ENCODE measurements at regions not wholly inside any gene's neighbourhood (a gene's known extent, or its start where the extent isn't known, plus 50 kb on each side); places are given as distances from the start of the nearest gene placed in this dataset.

DNA sequence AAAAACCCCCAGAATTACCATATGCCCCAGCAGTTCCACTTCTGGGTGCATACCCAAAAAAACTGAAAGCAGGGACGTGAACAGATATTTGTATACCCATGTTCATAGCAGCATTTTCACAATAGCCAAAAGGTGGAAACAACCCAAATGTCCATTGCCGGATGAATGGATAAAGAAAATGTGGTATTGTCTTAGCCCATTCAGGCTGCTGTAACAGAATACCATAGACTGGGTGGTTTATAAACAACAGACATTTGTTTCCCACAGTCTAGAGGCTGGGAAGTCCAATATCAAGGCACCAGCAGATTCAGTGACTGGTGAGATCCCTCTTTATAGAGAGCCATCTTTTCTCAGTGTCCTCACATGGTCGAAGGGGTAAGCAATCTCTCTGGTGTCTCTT lies 182.1 kb upstream of the ANKRD28 start:
- whole genome bisulfite sequencing (ENCODE audit: insufficient coverage) = no CpG with 5 or more reads among the region's 3 CpGs
- Histone ChIP-seq H4K20me1 (ENCODE audit: insufficient read depth, low read length) (no peaks in the 10 kb centered on the region), H3K9ac (ENCODE audit: insufficient read depth, low read length, poor library complexity, severe bottlenecking) (no peak overlapping the region), H3K79me2 (ENCODE audit: insufficient read depth, low read length) (no peaks in the 10 kb centered on the region), H3K9me3 (replicated peaks in 1 of 2; ENCODE audit: control insufficient read depth in 1 of 2, insufficient read depth in 1 of 2, low read length in 2 of 2) (peaks cover 0 to 6% of the 10 kb centered on the region in 2 donors), H2AFZ (ENCODE audit: insufficient read depth, low read depth, low read length, poor library complexity, severe bottlenecking) (no peak overlapping the region), H3K4me2 (replicated peaks; ENCODE audit: extremely low read depth, low read length, poor library complexity, severe bottlenecking) (no peak overlapping the region), H3K4me3 (replicated peaks in 1 of 3; ENCODE audit: low read depth in 2 of 3, low read length in 3 of 3) (no peak overlapping the region), H3K27ac (ENCODE audit: low read depth in 1 of 2, low read length in 2 of 2) (no peak overlapping the region), H3K27me3 (ENCODE audit: control insufficient read depth in 2 of 2, insufficient read depth in 2 of 2, low read length in 2 of 2) (no peaks in the 10 kb centered on the region), H3K36me3 (replicated peaks in 1 of 2; ENCODE audit: control insufficient read depth in 1 of 2, insufficient read depth in 2 of 2, low read length in 2 of 2) (no peaks in the 10 kb centered on the region), H3K4me1 (ENCODE audit: control insufficient read depth in 1 of 2, insufficient read depth in 2 of 2, low read length in 2 of 2) (no peaks in the 10 kb centered on the region)
- Mint-ChIP-seq H3K9me3 (peaks cover 0 to 2% (median 2%) of the 10 kb centered on the region in 7 donors), H3K36me3 (no peaks in the 10 kb centered on the region), H3K4me1 (peaks cover 8% of the 10 kb centered on the region), H3K27ac (no peak overlapping the region), H3K4me3 (no peak overlapping the region), H3K27me3 (ENCODE audit: low read depth in 3 of 3) (peaks cover 2 to 7% (median 3%) of the 10 kb centered on the region in 3 donors)
- intact Hi-C loops (cut with micrococcal nuclease) = no loop called here
- TF ChIP-seq, protein P1, sequence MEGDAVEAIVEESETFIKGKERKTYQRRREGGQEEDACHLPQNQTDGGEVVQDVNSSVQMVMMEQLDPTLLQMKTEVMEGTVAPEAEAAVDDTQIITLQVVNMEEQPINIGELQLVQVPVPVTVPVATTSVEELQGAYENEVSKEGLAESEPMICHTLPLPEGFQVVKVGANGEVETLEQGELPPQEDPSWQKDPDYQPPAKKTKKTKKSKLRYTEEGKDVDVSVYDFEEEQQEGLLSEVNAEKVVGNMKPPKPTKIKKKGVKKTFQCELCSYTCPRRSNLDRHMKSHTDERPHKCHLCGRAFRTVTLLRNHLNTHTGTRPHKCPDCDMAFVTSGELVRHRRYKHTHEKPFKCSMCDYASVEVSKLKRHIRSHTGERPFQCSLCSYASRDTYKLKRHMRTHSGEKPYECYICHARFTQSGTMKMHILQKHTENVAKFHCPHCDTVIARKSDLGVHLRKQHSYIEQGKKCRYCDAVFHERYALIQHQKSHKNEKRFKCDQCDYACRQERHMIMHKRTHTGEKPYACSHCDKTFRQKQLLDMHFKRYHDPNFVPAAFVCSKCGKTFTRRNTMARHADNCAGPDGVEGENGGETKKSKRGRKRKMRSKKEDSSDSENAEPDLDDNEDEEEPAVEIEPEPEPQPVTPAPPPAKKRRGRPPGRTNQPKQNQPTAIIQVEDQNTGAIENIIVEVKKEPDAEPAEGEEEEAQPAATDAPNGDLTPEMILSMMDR (IDR thresholded peaks at IDR 0.05) = no peak
- DNase-seq = no peak

DNA sequence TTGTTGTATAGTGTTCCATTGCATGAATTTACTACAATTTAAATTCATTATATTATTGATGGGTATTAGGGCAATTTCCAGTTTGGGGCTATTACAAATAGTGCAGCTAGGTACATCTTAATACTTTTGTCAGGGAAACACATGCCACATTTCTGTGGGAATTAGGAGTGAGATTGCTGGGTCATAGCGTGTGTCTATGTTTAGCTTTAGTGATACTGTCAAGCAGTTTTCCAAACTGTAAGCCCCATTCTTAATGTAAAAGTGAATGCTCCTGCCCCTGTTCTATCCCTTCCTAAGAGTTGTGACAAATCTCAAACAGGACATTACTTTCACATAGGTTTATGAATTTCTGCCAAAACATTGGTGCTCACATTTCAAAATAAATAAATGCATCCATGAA lies 184.5 kb upstream of the ANKRD28 start:
- no peak for DNase-seq
- H3K4me3 ChIP-seq (replicated peaks in 1 of 3; ENCODE audit: low read depth in 2 of 3, low read length in 3 of 3) = no peak overlapping the region
- H3K9ac ChIP-seq (ENCODE audit: insufficient read depth, low read length, poor library complexity, severe bottlenecking) = no peak overlapping the region
- H3K36me3 ChIP-seq (replicated peaks in 1 of 2; ENCODE audit: control insufficient read depth in 1 of 2, insufficient read depth in 2 of 2, low read length in 2 of 2) = no peaks in the 10 kb centered on the region
- H2AFZ ChIP-seq (ENCODE audit: insufficient read depth, low read depth, low read length, poor library complexity, severe bottlenecking) = no peak overlapping the region
- no peak overlapping the region for H3K27ac ChIP-seq (ENCODE audit: low read depth in 1 of 2, low read length in 2 of 2)
- no peaks in the 10 kb centered on the region for H3K27me3 ChIP-seq (ENCODE audit: control insufficient read depth in 2 of 2, insufficient read depth in 2 of 2, low read length in 2 of 2)
- WGBS (ENCODE audit: insufficient coverage) = no CpG with 5 or more reads among the region's 1 CpG
- Mint-ChIP-seq H3K9me3 (peaks cover under 1 to 11% (median 8%) of the 10 kb centered on the region in 7 donors), H3K4me1 (peaks cover 8% of the 10 kb centered on the region), H3K36me3 (no peaks in the 10 kb centered on the region), H3K4me3 (no peak overlapping the region), H3K27me3 (ENCODE audit: low read depth in 3 of 3) (peaks cover 2 to 6% (median 5%) of the 10 kb centered on the region in 3 donors), H3K27ac (no peak overlapping the region)
- no peak overlapping the region for H3K4me2 ChIP-seq (replicated peaks; ENCODE audit: extremely low read depth, low read length, poor library complexity, severe bottlenecking)
- TF ChIP-seq, protein P1 (IDR thresholded peaks at IDR 0.05) = no peak
- no peaks in the 10 kb centered on the region for H3K4me1 ChIP-seq (ENCODE audit: control insufficient read depth in 1 of 2, insufficient read depth in 2 of 2, low read length in 2 of 2)
- no peaks in the 10 kb centered on the region for H3K79me2 ChIP-seq (ENCODE audit: insufficient read depth, low read length)
- peaks cover 0 to 6% of the 10 kb centered on the region in 2 donors for H3K9me3 ChIP-seq (replicated peaks in 1 of 2; ENCODE audit: control insufficient read depth in 1 of 2, insufficient read depth in 1 of 2, low read length in 2 of 2)
- no peaks in the 10 kb centered on the region for H4K20me1 ChIP-seq (ENCODE audit: insufficient read depth, low read length)
- intact Hi-C loops (cut with micrococcal nuclease) = no loop called here

Data from CD14-positive monocyte (primary cell).